ENCODE measurements at regions not wholly inside any gene's neighbourhood (a gene's known extent, or its start where the extent isn't known, plus 50 kb on each side); places are given as distances from the start of the nearest gene placed in this dataset.
A peak's percentile ranks its signal among the peaks of the same experiment; 100 is the strongest.

DNA sequence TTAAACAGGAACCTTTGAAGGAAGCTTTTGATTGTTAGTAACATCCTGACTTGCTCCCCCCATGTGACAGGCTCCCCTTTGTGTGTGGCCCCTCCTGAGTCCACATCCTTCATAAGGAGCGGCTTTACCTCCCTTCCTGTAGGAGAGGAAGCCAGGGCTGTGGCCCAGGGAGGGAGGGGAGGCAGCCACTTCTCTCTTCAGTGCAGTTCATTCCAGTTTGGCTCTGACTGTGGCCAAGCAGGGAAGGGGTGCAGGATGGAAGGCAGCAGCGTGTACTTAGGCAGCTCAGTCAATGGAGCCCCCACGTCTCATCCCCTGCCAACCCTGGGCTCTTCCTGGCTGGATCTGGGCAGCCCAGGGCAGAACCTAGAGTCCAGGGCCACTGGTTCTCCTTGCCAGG is 295.2 kb downstream of the QKI start:
- WGBS, 2 donors: 44 to 61% methylated on average over 2 to 3 of the region's 3 CpGs
- no peak for DNase-seq (ENCODE audit: low spot score in 2 of 2)

DNA sequence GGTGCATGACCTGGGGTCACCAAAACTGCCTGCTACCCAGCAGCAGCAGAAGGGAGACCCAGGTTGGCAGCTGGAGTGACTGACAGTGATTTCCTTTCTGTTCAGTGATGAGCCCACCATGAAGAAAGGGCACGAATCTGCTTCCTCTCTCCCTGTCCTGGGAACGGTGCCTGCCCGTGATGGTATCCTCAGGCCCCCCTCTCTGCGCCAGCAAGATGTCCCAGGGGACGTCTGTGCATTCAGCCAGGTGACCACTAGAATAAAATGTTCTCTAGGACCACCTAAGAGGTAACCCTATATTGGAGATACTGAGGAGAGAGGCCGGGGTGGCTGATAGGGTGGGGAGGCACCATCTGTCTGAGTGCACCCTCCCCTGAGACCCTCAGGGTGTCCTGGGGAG is 294.7 kb downstream of the QKI start:
- Histone ChIP-seq H3K4me1 (peaks cover 3 to 69% (median 46%) of the 10 kb centered on the region in 4 donors), H3K9me3 (no peaks in the 10 kb centered on the region), H3K27ac (peak overlapping the region in 2 of 4 donors; percentile 30 to 85), H3K27me3 (no peaks in the 10 kb centered on the region), H3K4me3 (no peak overlapping the region), H3K36me3 (no peaks in the 10 kb centered on the region)
- WGBS, 2 donors: 86 to 88% methylated on average over 6 of the region's 6 CpGs
- no peak for DNase-seq (ENCODE audit: low spot score in 2 of 2)
- TF ChIP-seq, protein P1, sequence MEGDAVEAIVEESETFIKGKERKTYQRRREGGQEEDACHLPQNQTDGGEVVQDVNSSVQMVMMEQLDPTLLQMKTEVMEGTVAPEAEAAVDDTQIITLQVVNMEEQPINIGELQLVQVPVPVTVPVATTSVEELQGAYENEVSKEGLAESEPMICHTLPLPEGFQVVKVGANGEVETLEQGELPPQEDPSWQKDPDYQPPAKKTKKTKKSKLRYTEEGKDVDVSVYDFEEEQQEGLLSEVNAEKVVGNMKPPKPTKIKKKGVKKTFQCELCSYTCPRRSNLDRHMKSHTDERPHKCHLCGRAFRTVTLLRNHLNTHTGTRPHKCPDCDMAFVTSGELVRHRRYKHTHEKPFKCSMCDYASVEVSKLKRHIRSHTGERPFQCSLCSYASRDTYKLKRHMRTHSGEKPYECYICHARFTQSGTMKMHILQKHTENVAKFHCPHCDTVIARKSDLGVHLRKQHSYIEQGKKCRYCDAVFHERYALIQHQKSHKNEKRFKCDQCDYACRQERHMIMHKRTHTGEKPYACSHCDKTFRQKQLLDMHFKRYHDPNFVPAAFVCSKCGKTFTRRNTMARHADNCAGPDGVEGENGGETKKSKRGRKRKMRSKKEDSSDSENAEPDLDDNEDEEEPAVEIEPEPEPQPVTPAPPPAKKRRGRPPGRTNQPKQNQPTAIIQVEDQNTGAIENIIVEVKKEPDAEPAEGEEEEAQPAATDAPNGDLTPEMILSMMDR (IDR thresholded peaks at IDR 0.05): no peak

More for the DNA sequence above, 295.2 kb downstream of the QKI start:
- no peak overlapping the region for H3K4me3 ChIP-seq
- H3K36me3 ChIP-seq: no peaks in the 10 kb centered on the region
- TF ChIP-seq EP300 (IDR thresholded peaks at IDR 0.05) (no peak), POLR2A (IDR thresholded peaks at IDR 0.05) (no peak)
- TF ChIP-seq, protein P1 (IDR thresholded peaks at IDR 0.05): no peak
- H3K9me3 ChIP-seq: no peaks in the 10 kb centered on the region
- no peaks in the 10 kb centered on the region for H3K27me3 ChIP-seq
- H3K27ac ChIP-seq: peak overlapping the region in 2 of 4 donors; percentile 79 to 85
- peaks cover 3 to 69% (median 46%) of the 10 kb centered on the region in 4 donors for H3K4me1 ChIP-seq

DNA sequence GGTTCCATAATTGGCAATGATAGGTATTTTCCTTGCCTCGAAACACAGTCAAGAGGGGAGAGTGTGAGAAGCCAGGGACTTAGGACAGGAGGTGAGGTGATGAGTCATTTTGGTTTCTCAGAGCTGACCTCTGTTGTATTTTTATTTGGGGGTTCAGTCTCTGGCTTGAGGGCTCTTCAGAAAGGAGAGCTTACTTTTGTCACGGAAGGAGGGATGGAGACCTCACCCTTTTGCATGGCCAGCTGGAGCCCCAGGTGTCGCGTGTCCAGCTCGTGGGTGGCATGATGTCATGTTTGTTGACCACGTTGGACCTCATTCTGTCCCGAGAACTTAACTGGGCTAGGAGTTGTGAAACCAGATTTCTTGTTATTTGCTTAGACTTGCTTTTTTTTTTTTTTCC is 293.9 kb downstream of the QKI start:
- H3K27ac ChIP-seq: peak overlapping the region in 1 of 4 donors; percentile 16
- H3K9me3 ChIP-seq: no peaks in the 10 kb centered on the region
- peaks cover 3 to 65% (median 46%) of the 10 kb centered on the region in 4 donors for H3K4me1 ChIP-seq
- no peak overlapping the region for H3K4me3 ChIP-seq
- WGBS, 2 donors: 87 to 89% methylated on average over 7 of the region's 7 CpGs
- H3K36me3 ChIP-seq: no peaks in the 10 kb centered on the region
- no peaks in the 10 kb centered on the region for H3K27me3 ChIP-seq
- no peak for DNase-seq (ENCODE audit: low spot score in 2 of 2)
- TF ChIP-seq POLR2A (IDR thresholded peaks at IDR 0.05): no peak

DNA sequence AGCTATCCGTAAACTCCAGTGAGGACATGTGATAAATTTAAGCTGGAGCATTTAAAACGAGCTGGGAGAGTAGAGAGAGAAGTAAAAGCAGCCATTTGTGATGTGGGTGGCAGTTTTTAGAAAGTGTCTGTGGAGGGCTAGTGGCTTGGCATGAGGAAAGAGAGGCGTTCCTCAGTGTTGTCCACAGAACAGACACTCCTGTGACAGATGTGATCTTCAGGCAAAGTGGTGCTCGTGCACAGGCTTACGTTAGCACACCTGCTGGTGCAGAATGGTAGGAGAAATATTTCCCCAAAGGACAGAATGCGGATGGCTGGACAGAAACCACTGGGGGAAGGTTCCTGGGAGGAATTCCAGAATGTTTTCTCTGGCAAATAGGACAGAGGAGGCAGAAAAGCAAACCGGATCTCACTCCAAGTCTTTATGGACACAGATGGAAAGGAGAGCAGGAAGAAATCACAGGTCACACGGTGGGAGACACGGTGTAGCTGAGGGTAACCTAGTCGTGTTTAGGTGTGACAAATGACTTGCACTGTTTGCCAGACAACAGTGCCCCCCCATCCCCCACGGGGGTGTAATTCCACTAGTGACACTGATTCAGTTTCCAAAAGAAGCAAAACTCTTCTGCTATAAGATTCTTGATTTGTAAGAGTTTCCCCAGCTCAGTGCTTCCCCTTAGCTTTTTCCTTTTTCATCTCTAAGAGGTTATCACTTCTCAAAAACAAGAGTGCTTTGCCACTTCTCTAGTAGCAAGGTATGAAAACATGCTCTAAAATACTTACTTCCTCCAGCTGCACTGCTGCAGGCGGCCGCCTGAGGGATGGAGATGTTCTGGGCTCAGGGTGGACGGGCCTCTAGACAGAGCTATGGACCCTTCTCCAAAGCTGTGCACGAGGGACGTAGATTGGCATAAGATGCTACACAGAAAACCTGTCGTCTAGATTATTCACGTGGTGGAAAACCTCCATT is 293.2 kb downstream of the QKI start:
- Histone ChIP-seq H3K27ac (peak overlapping the region in 2 of 4 donors; percentile 16 to 67), H3K9me3 (no peaks in the 10 kb centered on the region), H3K36me3 (no peaks in the 10 kb centered on the region), H3K4me1 (peaks cover 3 to 57% (median 42%) of the 10 kb centered on the region in 4 donors), H3K4me3 (no peak overlapping the region), H3K27me3 (no peaks in the 10 kb centered on the region)
- DNase-seq (ENCODE audit: low spot score in 2 of 2): no peak
- WGBS, 2 donors: 61 to 62% methylated on average over 18 of the region's 18 CpGs
- TF ChIP-seq POLR2A (IDR thresholded peaks at IDR 0.05): no peak
- TF ChIP-seq, protein P1 (IDR thresholded peaks at IDR 0.05): peak in 1 of 5 experiments; percentile 14

DNA sequence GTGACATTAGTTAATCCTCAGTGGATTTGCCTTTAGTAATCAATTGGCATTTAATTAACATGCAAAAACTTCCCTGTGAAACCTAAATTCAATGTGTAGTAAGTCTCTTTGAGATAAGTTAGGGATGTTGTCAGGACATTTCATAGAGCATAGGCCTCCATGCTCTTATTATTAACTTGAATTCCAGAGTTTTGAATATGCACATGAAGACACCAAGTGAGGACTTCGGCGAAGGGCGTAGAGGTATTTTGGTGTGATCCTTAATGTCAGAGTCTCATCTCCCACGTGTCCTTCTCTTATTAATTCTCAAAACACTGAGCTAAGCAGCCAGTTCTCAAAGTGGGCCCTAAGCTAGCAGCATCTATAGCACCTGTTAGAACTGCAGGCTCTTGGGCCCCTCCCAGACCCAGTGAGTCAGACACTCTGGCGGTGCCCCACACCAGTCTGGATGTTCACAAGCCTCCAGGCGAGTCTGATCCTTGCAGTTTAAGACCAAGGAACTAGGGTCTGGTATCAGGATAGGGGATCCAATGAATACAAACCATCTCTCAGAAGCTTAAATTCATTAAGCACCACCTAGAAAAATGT is 292.1 kb downstream of the QKI start:
- Histone ChIP-seq H3K4me1 (peaks cover 3 to 46% (median 34%) of the 10 kb centered on the region in 4 donors), H3K36me3 (no peaks in the 10 kb centered on the region), H3K27me3 (no peaks in the 10 kb centered on the region), H3K27ac (no peak overlapping the region), H3K9me3 (no peaks in the 10 kb centered on the region), H3K4me3 (no peak overlapping the region)
- TF ChIP-seq, protein P1 (IDR thresholded peaks at IDR 0.05): no peak
- 93 to 95% methylated on average over 6 of the region's 6 CpGs for WGBS, 2 donors
- DNase-seq (ENCODE audit: low spot score in 2 of 2): no peak

Measured in tibial nerve (tissue), 4 donors.